H1 (cell line): ENCODE measurements at regions not wholly inside any gene's neighbourhood (a gene's known extent, or its start where the extent isn't known, plus 50 kb on each side); places are given as distances from the start of the nearest gene placed in this dataset.

ENCODE experiments used
- CTCF ChIA-PET: fragments of 300-600 bp; sonication (Branson Sonifier 250); formaldehyde crosslinking; loops from one replicate; lab custom pipeline; 2021; ENCODE audit not compliant: partially characterized antibody; lab: Charles Lee
- POLR2A ChIA-PET: fragments of 300-600 bp; sonication (Branson Sonifier 250); formaldehyde crosslinking; loops from one replicate; lab custom pipeline; 2021; ENCODE audit warnings: inconsistent platforms; ENCODE audit not compliant: partially characterized antibody; lab: Charles Lee
- DNase-seq, 2 experiments: peaks; one replicate each; pipeline versions ENCODE4 v3.0.0 to v3.0.0-alpha.2; 2010 to 2022; ENCODE audit warnings: low spot score in 2 of 2, low read depth in 1 of 2, mixed read lengths in 1 of 2
- FAIRE-seq: peaks from 2 replicates; lab custom pipeline; 2011; peaks lifted over from hg19 to GRCh38; lab: Jason Lieb, UNC
- H2AFZ ChIP-seq: 2 replicates; pipeline ENCODE4 v1.8.1; 2012; ENCODE audit warnings: low read length, inconsistent platforms
- H2AK5ac ChIP-seq: 2 replicates; pipeline ENCODE4 v1.6.1; 2013; ENCODE audit warnings: low read depth, low read length
- H2BK120ac ChIP-seq: replicated peaks from 2 replicates; pipeline ENCODE3; 2013; ENCODE audit warnings: low read depth, low read length, inconsistent platforms
- H2BK12ac ChIP-seq: 2 replicates; pipeline ENCODE4 v1.6.1; 2013; ENCODE audit warnings: low read depth, low read length
- H2BK15ac ChIP-seq: 2 replicates; pipeline ENCODE4 v1.6.1; 2013; ENCODE audit warnings: low read length
- H2BK20ac ChIP-seq: 2 replicates; pipeline ENCODE4 v1.6.1; 2013; ENCODE audit warnings: low read length
- H2BK5ac ChIP-seq: 2 replicates; pipeline ENCODE4 v1.6.1; 2013; ENCODE audit warnings: low read depth, low read length
- H3K14ac ChIP-seq: 2 replicates; pipeline ENCODE4 v1.6.1; 2013; ENCODE audit warnings: inconsistent platforms; ENCODE audit not compliant: insufficient read length
- H3K18ac ChIP-seq: 2 replicates; pipeline ENCODE4 v1.6.1; 2013; ENCODE audit warnings: low read length; ENCODE audit errors: extremely low read depth
- H3K23ac ChIP-seq: 2 replicates; pipeline ENCODE4 v1.6.1; 2013; ENCODE audit warnings: inconsistent platforms; ENCODE audit not compliant: insufficient read length
- H3K23me2 ChIP-seq: 2 replicates; pipeline ENCODE4 v1.6.1; 2013; ENCODE audit warnings: low read depth, low read length
- H3K27ac ChIP-seq: 2 replicates; pipeline ENCODE4 v1.6.1; 2011; ENCODE audit warnings: low read depth, low read length, inconsistent platforms
- H3K27me3 ChIP-seq, 4 experiments: replicated peaks in 1 of 4; 1 replicate in 1 of 4; 2 replicates in 3 of 4; pipeline versions ENCODE4 v1.6.1 to v1.8.1; 2011 to 2013; ENCODE audit warnings: low read length in 3 of 4, mild to moderate bottlenecking in 3 of 4, inconsistent platforms in 2 of 4, mixed read lengths in 2 of 4, moderate library complexity in 1 of 4; ENCODE audit not compliant: control insufficient read depth in 3 of 4, insufficient read depth in 3 of 4; ENCODE audit errors: extremely low read depth in 1 of 4
- H3K36me3 ChIP-seq, 4 experiments: 2 replicates each; pipeline versions ENCODE4 v1.6.1 to v1.8.1; 2011 to 2013; ENCODE audit warnings: mild to moderate bottlenecking in 4 of 4, low read length in 3 of 4, moderate library complexity in 2 of 4, control low read depth in 1 of 4, inconsistent platforms in 1 of 4; ENCODE audit not compliant: insufficient read depth in 4 of 4, control insufficient read depth in 2 of 4
- H3K4ac ChIP-seq: replicated peaks from 2 replicates; pipeline ENCODE3; 2013; ENCODE audit warnings: low read length, low read depth, mixed read lengths, inconsistent platforms; ENCODE audit not compliant: insufficient read length
- H3K4me1 ChIP-seq, 4 experiments: replicated peaks in 1 of 4; 1 replicate in 1 of 4; 2 replicates in 3 of 4; pipeline versions ENCODE4 v1.6.1 to v1.8.1; 2011 to 2013; ENCODE audit warnings: low read length in 3 of 4, inconsistent platforms in 2 of 4, mixed read lengths in 1 of 4; ENCODE audit not compliant: insufficient read depth in 4 of 4, control insufficient read depth in 3 of 4
- H3K4me2 ChIP-seq, 2 experiments: 2 replicates each; pipeline versions ENCODE4 v1.6.1 to v1.8.1; 2011 to 2013; ENCODE audit warnings: low read depth in 2 of 2, low read length in 2 of 2, control low read depth in 1 of 2, inconsistent platforms in 1 of 2, mild to moderate bottlenecking in 1 of 2; ENCODE audit not compliant: insufficient read depth in 1 of 2
- H3K4me3 ChIP-seq, 4 experiments: fragments of 200-600, 300-600 bp in 1 of 4; sonication (generic), shearing (Covaris generic), sonication (Bioruptor Twin) in 1 of 4; 2 replicates each; pipeline versions ENCODE4 v1.5.1 to v1.8.1; 2011 to 2016; ENCODE audit warnings: low read length in 4 of 4, low read depth in 3 of 4, control low read depth in 2 of 4, inconsistent platforms in 2 of 4, mild to moderate bottlenecking in 2 of 4, mixed read lengths in 1 of 4, moderate library complexity in 1 of 4; ENCODE audit not compliant: insufficient read depth in 2 of 4; ENCODE audit errors: extremely low read depth in 1 of 4
- H3K56ac ChIP-seq: replicated peaks from 2 replicates; pipeline ENCODE3; 2013; ENCODE audit warnings: low read depth, mild to moderate bottlenecking, mixed read lengths, low read length, inconsistent platforms; ENCODE audit not compliant: insufficient read length
- H3K79me1 ChIP-seq: 2 replicates; pipeline ENCODE4 v1.6.1; 2013; ENCODE audit warnings: low read depth, low read length, control low read depth
- H3K79me2 ChIP-seq, 2 experiments: 2 replicates each; pipeline versions ENCODE4 v1.6.1 to v1.8.1; 2012 to 2013; ENCODE audit warnings: low read length in 2 of 2, mild to moderate bottlenecking in 2 of 2, inconsistent platforms in 1 of 2; ENCODE audit not compliant: insufficient read depth in 2 of 2, control insufficient read depth in 1 of 2
- H3K9ac ChIP-seq, 4 experiments: replicated peaks in 1 of 4; 1 replicate in 1 of 4; 2 replicates in 3 of 4; pipeline versions ENCODE4 v1.6.1 to v1.8.1; 2011 to 2013; ENCODE audit warnings: low read depth in 3 of 4, low read length in 3 of 4, control low read depth in 2 of 4, mild to moderate bottlenecking in 2 of 4, moderate library complexity in 2 of 4, inconsistent platforms in 1 of 4; ENCODE audit errors: extremely low read depth in 1 of 4
- H3K9me3 ChIP-seq, 2 experiments: 2 replicates each; pipeline versions ENCODE4 v1.6.1 to v1.8.1; 2012 to 2013; ENCODE audit warnings: mild to moderate bottlenecking in 2 of 2, moderate library complexity in 2 of 2, control low read depth in 1 of 2, inconsistent platforms in 1 of 2, low read depth in 1 of 2, low read length in 1 of 2, mixed read lengths in 1 of 2; ENCODE audit not compliant: insufficient read depth in 2 of 2
- H4K20me1 ChIP-seq, 2 experiments: replicated peaks in 1 of 2; 2 replicates each; pipeline versions ENCODE3 to v1.8.1; 2011 to 2013; ENCODE audit warnings: inconsistent platforms in 2 of 2, low read length in 2 of 2, mild to moderate bottlenecking in 1 of 2; ENCODE audit not compliant: insufficient read depth in 2 of 2, control insufficient read depth in 1 of 2
- H4K5ac ChIP-seq: 2 replicates; pipeline ENCODE4 v1.6.1; 2013; ENCODE audit warnings: low read length, low read depth, mixed read lengths, inconsistent platforms; ENCODE audit not compliant: insufficient read length
- H4K8ac ChIP-seq: 2 replicates; pipeline ENCODE4 v1.8.0; 2013; ENCODE audit warnings: mild to moderate bottlenecking, moderate library complexity, low read length, inconsistent platforms; ENCODE audit not compliant: insufficient read depth; ENCODE audit errors: extremely low read depth
- H4K91ac ChIP-seq: replicated peaks from 2 replicates; pipeline ENCODE3; 2013; ENCODE audit warnings: low read length, mixed read lengths, inconsistent platforms; ENCODE audit not compliant: insufficient read length
- RFX5 ChIP-seq: IDR thresholded peaks from 2 replicates; pipeline ENCODE4 v1.6.1; 2011; ENCODE audit warnings: low read depth, low read length, improper control_type of control experiment, borderline replicate concordance
- WGBS, 2 experiments: shearing (Covaris generic) in 1 of 2; methylation state at CpG; one replicate each; pipeline versions ENCODE4 v1.1.6 to v1.1.7; 2013 to 2015; ENCODE audit warnings: low lambda C conversion rate in 2 of 2, mixed read lengths in 2 of 2, inconsistent platforms in 1 of 2, low coverage in 1 of 2, missing lambda C conversion rate in 1 of 2; ENCODE audit not compliant: insufficient replicate concordance in 2 of 2, insufficient coverage in 1 of 2, insufficient read length in 1 of 2; ENCODE audit errors: extremely low coverage in 1 of 2, missing lambda C conversion rate in 1 of 2; 5-methylcytosine and 5-hydroxymethylcytosine counted together

DNA sequence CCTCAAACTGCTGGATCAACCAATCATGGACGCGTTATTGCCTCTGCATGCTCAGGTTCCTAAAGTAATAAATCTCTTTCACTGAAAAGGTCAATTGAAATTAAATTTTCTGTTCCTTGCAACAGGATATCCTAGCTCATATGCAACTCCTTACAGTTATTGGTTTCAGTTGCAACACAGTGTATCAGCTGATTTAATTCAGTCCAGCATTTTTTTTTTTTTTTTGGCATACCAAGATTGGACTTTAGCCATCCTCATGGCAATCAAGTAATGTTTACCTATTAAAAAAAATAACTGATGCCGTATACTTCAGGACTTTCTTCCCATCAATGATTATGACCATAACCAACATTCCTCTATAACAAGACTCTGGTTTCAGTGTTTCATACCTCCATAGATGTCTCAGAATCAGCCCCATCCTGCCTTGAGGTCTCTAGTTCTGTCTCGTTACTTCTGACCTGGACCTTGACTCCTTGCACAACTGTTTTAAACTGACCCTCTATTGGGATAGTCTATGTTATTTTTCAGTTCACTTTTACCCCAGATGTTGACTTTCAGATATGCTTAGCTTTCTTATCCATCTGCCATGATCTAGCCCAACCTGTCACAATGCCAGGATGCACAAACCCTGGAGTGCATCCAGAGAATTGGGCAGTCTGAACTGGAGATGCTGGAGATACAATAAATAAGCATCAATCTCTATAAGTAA is 265.0 kb upstream of the GADL1 start:
- no peak overlapping the region for H3K4me2 ChIP-seq
- H4K5ac ChIP-seq = no peak overlapping the region
- H3K23me2 ChIP-seq = no peaks in the 10 kb centered on the region
- H4K91ac ChIP-seq = no peak overlapping the region
- H3K27me3 ChIP-seq = no peaks in the 10 kb centered on the region
- H3K18ac ChIP-seq = no peak overlapping the region
- no peak overlapping the region for H2BK20ac ChIP-seq
- H3K4ac ChIP-seq = no peak overlapping the region
- no peak overlapping the region for H2AFZ ChIP-seq
- 88% methylated on average over 4 of the region's 4 CpGs; no CpG with 5 or more reads in 1 of the 2 experiments for WGBS, 2 experiments
- H3K56ac ChIP-seq = no peak overlapping the region
- no peak overlapping the region for H2AK5ac ChIP-seq
- no peak for FAIRE-seq
- no peak for DNase-seq
- H3K14ac ChIP-seq = no peak overlapping the region
- no peak overlapping the region for H2BK120ac ChIP-seq
- H2BK12ac ChIP-seq = no peak overlapping the region
- POLR2A ChIA-PET = no interaction called here
- H2BK5ac ChIP-seq = no peak overlapping the region
- H4K20me1 ChIP-seq = no peaks in the 10 kb centered on the region
- H2BK15ac ChIP-seq = no peak overlapping the region
- H3K9ac ChIP-seq = no peak overlapping the region
- no peaks in the 10 kb centered on the region for H3K36me3 ChIP-seq
- H3K79me2 ChIP-seq = no peaks in the 10 kb centered on the region
- H4K8ac ChIP-seq = no peak overlapping the region
- no peaks in the 10 kb centered on the region for H3K4me1 ChIP-seq
- no peaks in the 10 kb centered on the region for H3K9me3 ChIP-seq
- H3K79me1 ChIP-seq = no peaks in the 10 kb centered on the region
- H3K23ac ChIP-seq = no peak overlapping the region
- no peak overlapping the region for H3K4me3 ChIP-seq
- H3K27ac ChIP-seq = no peak overlapping the region
- CTCF ChIA-PET = interaction anchor here (1.8 kb wide), 1 partner anchor 8 kb away, joined by 4 read pairs; no protein-coding TSS in a partner anchor
- TF ChIP-seq RFX5 = no peak
